GM21786 (cell line): ENCODE measurements at regions not wholly inside any gene's neighbourhood (a gene's known extent, or its start where the extent isn't known, plus 50 kb on each side); places are given as distances from the start of the nearest gene placed in this dataset.
A peak's percentile ranks its signal among the peaks of the same experiment; 100 is the strongest.

ENCODE experiments used
- ATAC-seq: cut with Tn5 transposase; IDR thresholded peaks from one replicate; pipeline ENCODE4 v1.9.1; 2021; ENCODE audit not compliant: unreplicated experiment

DNA sequence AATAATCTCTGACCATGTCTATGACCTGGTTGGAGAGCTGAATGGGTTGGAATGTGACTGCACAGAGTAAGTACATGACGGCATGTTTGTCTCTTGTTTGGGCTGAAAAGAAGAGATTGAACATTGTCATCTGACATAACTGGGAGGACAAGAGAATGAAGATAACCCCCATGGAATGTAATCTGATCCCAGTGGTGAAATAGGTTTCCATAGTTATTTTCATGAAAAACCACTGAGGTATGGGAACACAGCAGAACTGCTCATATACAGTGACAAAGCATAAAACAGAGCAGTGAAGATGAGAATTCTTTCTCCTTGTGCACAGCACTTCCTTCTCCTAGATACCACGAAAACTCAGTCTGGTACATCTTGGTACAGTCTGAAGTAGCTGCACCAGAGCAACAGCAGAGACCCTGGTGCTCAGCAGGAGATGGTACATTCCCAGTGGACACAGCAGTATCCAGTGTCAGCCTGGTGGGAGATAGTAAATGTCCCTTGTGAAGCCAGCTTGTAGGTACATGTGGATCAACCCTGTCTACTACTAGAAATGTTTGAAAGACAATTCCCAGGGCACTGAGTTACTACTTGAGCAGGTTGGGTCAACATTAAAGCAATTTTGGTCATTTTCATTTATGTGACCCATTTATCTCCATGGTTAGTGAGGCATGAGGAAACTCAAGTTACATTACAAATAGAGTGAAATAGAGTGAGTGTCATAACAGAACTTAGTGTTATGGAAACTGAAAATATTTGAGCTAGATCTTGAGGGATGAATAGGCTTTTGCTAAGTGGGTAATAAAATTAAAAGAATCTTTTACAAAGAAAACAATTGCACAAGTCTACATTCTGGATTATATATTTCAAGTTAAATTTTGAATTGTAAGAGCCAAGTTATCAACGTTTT, 178.3 kb downstream of the SUCNR1 start:
- ATAC-seq = no peak

DNA sequence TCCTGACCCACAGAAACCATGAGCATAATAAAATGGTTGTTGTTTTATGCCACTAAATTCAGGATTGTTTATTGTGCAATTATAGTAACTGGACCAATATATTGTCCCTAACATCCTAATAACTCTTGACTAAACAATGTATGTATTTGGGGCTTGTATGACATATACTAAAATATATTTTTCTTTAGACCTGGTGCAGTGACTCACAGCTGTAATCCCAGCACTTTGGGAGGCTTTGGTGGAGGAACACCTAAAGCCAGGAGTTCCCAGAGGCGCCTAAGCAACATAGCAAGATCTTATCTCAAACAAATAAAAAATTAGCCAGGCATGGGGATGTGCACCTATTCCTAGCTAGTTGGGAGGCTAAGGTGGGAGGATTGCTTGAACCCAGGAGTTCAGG, 180.4 kb downstream of the SUCNR1 start:
- ATAC-seq = no peak

DNA sequence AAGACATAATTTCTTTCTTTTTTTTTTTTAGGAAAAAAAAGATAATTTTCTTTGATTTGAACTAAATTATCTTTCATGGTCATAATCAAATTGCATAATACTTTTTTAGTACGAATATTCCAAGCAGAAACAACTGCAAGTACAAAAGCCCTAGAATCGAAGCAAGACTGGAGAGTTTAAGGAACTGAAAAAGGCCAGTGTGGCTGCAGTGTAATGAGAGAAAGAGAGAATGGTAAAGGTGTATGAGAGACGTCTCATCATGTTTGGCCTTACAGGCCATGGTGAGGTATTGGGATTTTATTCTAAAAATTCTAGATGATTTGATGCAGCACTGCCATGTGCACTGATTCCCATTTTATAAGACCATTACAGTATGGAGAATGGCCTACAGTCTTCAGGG, 180.9 kb downstream of the SUCNR1 start:
- peak; percentile 69 for ATAC-seq

DNA sequence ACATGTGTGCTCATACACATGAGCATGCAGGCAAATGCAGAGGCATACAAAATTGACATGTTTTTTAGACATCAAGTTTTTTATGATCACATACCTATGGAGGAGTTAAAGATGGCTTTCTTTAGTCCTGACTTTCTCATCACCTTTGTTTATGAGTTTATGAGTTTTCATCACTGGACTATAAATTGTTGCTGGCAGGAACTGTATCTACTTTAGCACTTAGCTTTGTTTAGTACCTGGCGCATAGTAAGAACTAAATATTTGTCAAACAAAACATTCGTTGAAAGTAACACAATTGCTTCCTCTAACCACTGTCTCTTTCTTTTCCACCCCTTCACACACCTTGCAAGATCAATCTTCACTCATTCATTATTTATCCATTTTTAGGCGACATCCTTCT, 182.6 kb downstream of the SUCNR1 start:
- no peak for ATAC-seq

DNA sequence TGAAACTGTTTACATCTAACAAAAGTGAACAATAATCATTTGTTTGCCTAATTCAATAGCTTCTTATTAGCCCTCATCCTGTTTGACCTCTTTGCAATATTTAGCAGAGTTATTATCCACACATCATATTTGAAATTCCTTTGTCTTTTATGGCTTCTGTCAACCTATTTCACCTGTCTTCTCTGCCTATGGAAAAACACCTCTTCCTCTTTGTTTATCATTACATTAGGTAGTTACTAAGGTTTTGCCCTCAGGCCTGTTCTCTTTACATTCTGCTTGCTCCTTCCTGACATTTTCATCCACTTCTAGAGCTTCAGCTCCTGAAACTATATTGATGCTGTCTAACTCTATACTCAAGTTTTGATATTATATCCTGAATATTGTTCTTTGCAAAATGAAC, 183.0 kb downstream of the SUCNR1 start:
- no peak for ATAC-seq

DNA sequence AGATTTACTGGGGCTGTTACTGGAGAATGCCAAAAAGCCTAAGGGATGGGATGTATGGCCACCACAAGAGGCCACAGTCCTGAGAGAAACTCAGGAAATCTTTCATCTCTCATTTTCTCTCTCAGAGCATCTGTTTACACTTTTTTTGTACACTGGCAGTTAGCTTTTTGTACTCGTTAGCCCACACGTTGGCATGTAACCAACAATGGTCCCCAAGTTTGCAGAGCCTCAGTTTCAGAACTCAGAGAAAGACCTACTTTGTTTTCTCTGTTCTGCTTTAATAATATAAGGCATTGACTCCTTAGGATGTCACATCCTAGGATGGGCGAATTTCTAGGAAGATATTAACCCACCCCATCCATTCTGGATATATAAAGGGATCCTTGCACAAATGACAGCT, 183.5 kb downstream of the SUCNR1 start:
- ATAC-seq = no peak

DNA sequence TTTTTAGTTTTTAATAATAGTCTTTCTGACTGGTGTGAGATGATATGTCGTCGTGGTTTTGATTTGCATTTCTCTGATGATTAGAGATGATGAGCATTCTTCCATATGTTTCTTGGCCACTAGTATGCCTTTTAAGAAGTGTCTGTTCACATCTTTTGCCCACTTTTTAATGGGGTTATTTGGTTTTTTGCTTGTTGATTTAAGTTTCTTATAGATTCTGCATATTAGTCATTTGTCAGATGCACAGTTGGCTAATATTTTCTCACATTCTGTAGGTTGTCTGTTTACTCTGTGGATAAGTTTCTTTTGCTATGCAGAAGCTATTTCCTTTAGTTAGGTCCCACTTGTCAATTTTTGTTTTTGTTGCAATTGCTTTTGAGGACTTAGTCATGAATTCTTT, 185.4 kb downstream of the SUCNR1 start:
- ATAC-seq = no peak

DNA sequence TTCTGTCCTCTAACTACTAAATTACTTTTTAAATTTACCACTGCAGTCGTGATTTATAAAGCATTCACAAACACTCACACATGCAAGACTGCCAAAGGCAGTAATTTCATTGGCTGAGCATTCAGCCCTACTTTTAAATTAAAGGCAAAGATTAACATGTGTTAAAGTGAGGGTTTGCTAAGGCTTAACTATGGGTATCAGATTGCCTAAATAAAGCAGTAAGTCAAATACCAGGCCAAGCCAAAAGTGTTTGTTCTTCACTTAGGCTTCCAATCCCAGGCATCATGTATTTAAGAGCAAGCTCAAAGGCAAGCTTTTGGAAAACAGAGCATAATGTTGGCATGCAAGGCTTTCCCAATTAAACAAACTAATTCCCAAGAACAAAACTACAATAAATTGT, 187.3 kb downstream of the SUCNR1 start:
- ATAC-seq = no peak

DNA sequence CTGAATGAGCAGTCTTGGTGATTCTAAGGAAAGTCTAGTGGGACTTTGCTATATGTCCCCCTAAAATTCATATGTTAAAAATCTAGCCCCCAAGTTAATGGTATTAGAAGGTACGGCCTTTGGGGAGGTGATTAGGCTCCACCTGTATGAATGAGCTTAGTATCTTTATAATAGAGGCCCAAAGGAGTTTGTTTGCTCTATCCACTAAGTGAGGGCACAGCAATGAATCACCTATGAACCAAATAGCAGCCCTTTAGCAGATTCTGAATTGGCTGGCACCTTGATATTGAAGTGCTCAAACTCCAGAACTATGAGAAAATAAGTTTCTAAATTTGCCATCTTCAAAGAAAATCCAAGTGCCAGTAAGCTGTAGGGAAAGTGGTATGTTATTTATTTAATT, 187.9 kb downstream of the SUCNR1 start:
- ATAC-seq = no peak

DNA sequence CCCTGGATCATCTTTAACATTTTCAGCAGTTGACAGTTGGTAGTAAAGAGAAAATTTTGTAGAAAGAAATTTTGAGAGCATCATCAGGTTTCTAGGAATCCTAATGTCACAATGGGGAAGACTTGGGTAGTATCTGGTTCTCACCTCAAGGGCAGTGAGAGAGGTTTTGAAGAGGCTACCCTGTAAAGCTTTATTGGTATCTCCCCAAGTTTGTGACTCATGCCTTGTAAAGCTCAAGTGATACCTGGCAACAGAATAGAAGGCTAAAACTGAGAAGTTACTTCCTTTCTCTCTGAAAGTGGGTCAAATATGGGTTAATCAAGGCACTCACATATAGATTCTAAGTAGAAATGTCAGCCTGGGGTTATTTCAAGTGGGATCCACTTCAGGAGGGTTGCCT, 196.4 kb downstream of the SUCNR1 start:
- ATAC-seq = no peak

DNA sequence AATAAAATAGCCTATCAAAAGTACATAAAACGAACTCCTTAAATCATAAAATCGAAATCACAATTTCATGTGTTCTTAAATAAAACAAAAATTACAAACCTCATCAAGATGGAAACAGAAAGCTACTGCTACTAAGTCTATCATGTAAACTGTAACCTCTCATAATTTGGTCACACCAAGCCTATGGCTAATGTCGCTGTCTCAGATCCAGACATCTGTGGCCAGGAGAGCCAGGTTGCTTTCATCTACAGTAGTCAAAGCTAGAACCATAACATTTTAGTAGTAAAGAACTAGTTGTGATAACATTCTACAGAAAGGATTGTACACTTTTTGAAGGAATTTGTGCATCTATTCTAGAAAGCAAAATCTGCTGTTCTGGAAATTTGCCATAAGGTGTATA, 197.4 kb upstream of the MBNL1 start:
- ATAC-seq = no peak

DNA sequence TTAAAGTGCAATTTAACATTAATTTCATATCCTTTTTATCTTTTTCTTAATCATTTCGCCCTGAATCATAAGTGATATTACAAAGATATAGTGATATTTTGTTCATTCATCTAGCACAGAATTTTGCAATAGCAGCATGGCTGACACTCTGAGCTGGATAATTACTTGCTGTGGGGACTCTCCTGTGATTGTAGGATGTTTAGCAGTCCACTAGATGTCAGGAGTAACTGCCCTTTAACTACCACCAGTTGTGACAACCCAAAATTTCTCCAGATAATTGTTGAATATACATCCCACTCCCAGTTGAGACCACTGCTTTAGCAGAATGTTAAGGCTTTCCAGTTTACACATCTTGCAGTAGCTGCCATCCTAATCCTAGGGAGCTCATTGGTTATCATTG, 196.8 kb upstream of the MBNL1 start:
- peak; percentile 64 for ATAC-seq

DNA sequence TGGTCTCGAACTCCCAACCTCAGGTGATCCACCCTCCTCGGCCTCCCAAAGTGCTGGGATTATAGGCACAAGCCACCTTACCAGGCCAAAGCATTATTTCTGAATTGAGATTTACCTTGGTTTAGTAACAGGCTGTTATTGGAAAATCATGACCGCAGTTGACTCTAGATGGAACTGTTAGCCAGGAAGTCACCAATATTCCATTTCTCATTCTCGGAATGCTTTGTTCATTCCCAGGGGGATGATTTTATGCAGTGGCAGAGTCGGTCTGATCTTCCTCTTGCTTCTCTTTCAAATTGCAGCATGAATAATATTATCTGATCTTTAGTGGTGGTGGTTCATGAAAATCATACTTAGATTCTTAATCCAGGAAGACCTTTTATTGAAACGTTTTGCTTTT, 195.5 kb upstream of the MBNL1 start:
- no peak for ATAC-seq

DNA sequence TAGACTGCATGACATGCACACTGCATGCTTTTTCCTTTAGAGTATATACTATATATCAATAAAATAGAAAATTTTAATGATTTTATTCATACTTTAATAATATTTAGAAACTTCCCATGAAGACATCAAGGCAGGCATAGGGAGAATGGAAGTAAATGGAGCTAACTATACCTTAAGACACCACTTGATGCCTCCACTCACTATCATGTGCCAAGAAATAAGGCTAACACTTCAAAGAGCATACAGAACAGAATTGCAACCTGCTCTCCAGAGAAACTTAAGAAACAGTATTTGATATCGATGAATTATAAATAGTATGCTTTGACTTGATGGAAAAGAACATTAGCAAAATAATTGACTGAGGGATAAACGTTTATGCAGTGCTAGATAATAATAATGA, 192.6 kb upstream of the MBNL1 start:
- no peak for ATAC-seq

DNA sequence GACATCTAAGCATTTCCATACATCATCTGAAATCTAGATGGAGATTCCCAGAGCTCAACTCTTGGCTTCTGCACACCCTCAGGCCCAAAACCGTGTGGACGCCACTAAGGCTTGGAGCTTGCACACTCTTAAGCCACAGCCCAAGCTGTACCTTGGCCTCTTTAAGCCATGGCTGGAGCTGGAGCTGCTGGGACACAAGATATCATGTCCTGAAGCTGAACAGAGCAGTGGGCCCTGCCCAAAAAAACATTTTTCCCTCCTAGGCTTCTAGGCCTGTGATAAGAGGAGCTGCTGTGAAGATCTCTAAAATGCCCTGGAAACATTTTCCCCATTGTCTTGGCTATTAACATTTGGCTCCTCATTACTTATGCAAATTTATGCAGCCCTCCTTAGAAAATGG, 188.7 kb upstream of the MBNL1 start:
- ATAC-seq = no peak

DNA sequence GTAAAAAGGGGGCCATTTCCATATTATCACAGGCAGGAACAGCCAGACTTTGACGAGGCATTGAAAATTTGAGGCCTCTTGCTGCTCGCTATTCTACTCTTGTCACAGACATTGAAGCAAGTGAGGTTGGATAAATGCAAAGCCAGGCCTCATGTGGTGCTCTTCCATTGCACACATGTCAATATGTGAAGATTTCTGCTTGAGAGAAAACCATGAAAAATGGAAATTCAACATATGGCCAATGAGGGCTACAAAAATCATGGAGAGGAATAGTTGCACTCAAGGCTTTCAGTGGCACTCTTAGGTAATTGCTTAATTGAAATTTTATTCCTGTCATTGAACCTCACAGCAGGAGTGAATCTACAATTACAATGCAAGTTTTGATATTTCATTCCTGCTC, 185.6 kb upstream of the MBNL1 start:
- no peak for ATAC-seq

DNA sequence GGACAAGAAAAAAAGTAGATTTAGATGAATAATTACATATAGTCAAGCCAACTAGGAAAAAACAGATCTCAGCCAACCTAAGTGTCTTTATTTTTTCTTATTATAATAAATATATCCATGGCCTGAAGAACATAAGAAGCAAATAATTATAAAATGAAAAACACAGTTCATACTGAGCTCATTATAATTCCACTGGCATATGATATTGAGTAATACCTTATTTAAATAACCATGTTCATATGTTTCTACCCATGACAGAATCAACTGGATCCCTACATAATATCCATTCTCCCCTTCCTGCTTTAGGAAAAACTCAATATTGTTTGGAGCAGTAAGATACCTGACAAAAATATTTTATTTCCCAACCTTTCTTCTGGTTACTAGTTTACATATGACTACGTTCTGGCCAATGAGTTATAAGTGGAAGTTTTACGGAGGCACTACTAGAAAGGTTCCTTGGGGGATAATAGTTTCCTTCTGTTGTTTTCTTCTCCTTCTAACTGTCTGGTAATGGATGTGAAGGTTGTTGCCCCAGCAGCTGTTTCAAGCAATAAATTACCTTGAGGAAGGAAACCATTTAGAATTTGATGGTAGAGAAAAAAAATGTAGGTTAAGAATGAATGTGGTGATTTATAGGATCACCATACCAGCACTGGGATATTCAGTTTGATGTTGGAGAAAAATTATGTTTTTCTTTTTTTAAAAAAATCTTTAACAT, 184.1 kb upstream of the MBNL1 start:
- no peak for ATAC-seq

DNA sequence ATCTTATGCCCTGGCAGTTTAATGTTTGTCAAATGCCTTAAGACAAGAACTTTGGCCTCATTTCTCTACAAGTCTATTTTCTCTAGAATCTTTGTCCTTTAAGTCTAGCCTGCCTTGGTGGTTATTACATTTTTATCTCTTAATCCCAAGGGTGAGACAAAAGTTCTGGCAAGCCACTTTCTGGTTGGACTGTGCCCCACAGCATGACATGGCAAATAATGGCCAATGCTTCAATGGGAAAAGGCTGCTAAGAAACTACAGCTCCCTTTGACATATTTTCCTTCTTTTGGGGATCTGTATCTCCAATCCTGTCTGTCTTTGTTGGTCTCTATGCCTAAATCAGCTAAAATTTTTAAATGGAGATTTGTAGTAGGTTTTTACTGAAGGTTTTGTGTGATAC, 181.6 kb upstream of the MBNL1 start:
- ATAC-seq = no peak

DNA sequence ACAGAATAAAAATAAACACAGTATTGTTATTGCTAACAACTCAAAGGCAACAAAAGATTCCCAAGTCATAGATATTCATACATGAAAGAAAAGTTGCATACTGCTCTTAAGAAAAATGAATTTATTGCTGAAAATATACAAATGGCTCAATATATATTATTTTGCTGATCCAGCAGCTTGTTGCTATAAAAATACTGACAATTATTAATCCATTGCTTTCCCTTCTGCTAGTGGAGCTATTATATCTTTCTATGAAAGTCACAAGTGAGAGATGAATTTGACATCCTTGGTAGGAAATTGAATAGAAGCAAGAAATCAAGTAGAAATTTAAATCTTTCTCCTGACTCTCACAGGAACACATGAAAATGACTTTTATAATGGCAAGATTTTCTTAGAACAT, 179.2 kb upstream of the MBNL1 start:
- no peak for ATAC-seq

DNA sequence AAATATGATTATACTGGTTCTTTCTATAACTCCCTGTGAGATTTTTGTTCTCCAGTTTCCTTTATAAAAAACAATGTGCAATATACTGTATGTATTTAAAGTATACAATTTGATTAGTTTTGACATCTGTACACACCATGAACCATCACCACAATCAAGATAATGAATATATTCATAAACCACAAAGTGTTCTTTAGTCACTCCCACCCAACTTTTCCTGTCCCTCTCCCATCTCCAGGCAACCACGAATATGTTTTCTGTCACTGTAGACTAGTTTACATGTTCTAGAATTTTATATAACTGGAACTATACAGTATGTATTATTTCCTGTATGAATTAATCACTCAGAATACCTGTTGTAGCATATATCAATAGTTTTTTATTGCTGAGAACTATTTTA, 177.0 kb upstream of the MBNL1 start:
- no peak for ATAC-seq

DNA sequence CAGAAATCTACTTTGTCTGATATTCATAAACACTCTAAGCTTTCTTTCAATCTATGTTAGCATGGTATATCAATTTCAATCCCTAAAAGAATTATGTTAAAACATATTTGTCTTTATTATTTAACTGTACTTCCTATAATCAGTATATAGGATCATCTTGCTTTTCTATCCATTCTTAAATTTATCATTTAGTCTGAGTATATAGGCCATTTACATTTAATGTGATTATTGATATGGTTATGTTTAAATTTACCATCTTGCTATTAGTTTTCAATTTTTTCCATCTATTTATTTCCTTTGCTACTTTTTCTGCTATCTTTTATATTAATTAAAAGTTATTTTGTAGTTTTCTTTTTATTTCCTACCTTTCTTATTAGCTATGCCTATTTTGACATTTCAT, 174.8 kb upstream of the MBNL1 start:
- no peak for ATAC-seq

DNA sequence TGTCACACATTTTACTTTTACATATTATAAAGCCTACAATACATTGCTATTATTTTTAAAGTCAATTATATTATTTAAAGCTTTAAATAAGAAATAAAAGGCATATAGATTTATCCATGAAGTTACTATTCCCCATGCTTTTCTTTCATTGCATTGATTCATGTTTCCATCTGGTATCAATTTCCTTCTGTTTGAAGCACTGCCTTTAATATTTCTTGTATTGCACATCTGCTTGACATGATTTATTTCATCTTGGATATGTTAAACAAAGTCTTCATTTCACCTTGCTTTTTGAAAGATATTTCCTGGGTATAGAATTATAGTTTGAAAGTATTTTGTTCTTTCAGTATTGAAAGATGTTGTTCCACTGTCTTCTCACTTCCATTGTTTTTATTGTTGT, 174.3 kb upstream of the MBNL1 start:
- no peak for ATAC-seq

DNA sequence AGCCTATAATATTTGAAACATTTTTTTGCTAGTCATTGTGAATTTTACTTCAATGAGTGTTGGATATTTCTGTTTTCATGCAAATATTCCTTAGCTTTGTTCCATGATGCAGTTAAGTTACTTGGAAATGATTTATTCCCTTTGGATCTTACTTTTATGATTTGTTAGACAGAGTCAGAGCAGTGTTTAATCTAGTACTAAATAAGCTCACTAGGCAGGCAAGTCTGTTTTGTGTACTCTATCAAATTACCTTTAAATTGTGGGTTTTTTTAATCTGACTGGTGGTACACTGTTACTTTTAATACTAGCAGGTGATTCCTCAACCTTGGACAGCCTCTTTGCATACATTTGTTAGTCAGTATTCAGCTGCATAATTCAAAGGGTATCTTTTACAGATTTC, 173.3 kb upstream of the MBNL1 start:
- no peak for ATAC-seq
